Bronchial epithelial cell (primary cell): ENCODE measurements at regions not wholly inside any gene's neighbourhood (a gene's known extent, or its start where the extent isn't known, plus 50 kb on each side); places are given as distances from the start of the nearest gene placed in this dataset.

Experiments used
- DNase-seq: peaks from one replicate; pipeline ENCODE4 v3.0.0-alpha.2; 2010; ENCODE audit warnings: low read depth
- FAIRE-seq: peaks from 2 replicates; lab custom pipeline; 2011; peaks lifted over from hg19 to GRCh38; lab: Jason Lieb, UNC
- H3K27me3 ChIP-seq: 2 replicates; pipeline ENCODE4 v1.5.1; 2011; ENCODE audit warnings: low read length; ENCODE audit not compliant: control insufficient read depth, insufficient read depth
- H3K36me3 ChIP-seq: 2 replicates; pipeline ENCODE4 v1.5.1; 2011; ENCODE audit warnings: low read length; ENCODE audit not compliant: control insufficient read depth, insufficient read depth
- H3K4me3 ChIP-seq: 2 replicates; pipeline ENCODE4 v1.5.1; 2011; ENCODE audit warnings: mild to moderate bottlenecking, low read depth, low read length, control low read depth
- CTCF ChIP-seq: IDR thresholded peaks from 2 replicates; pipeline ENCODE4 v1.5.1; 2011; ENCODE audit warnings: mild to moderate bottlenecking, moderate library complexity, low read length, control low read depth, inconsistent platforms; ENCODE audit not compliant: insufficient read depth, severe bottlenecking

GRCh38 chr4:96543346-96543745 lies 703.5 kb downstream of the PDHA2 start:
- Histone ChIP-seq H3K4me3 (no peak overlapping the region), H3K27me3 (no peaks in the 10 kb centered on the region), H3K36me3 (no peaks in the 10 kb centered on the region)
- no peak for TF ChIP-seq CTCF
- FAIRE-seq (no peak), DNase-seq (no peak)

GRCh38 chr4:96558466-96558865 lies 718.6 kb downstream of the PDHA2 start:
- FAIRE-seq = no peak
- no peak for DNase-seq
- Histone ChIP-seq H3K27me3 (no peaks in the 10 kb centered on the region), H3K36me3 (no peaks in the 10 kb centered on the region), H3K4me3 (no peak overlapping the region)
- no peak for TF ChIP-seq CTCF

- no peaks in the 10 kb centered on the region for H3K27me3 ChIP-seq
- no peak for FAIRE-seq
- no peak for TF ChIP-seq CTCF
- DNase-seq = no peak
- no peak overlapping the region for H3K4me3 ChIP-seq
- H3K36me3 ChIP-seq = no peaks in the 10 kb centered on the region
Observed at GRCh38 chr4:96566755-96567154, 726.9 kb downstream of the PDHA2 start.

GRCh38 chr4:96585304-96585703 lies 745.4 kb downstream of the PDHA2 start:
- FAIRE-seq (no peak), DNase-seq (no peak)
- Histone ChIP-seq H3K27me3 (no peaks in the 10 kb centered on the region), H3K36me3 (no peaks in the 10 kb centered on the region), H3K4me3 (no peak overlapping the region)
- no peak for TF ChIP-seq CTCF

GRCh38 chr4:96593422-96593821 lies 753.5 kb downstream of the PDHA2 start:
- no peak for TF ChIP-seq CTCF
- Histone ChIP-seq H3K27me3 (no peaks in the 10 kb centered on the region), H3K36me3 (no peaks in the 10 kb centered on the region), H3K4me3 (no peak overlapping the region)
- no peak for DNase-seq
- no peak for FAIRE-seq

GRCh38 chr4:96598465-96598864 lies 758.6 kb downstream of the PDHA2 start:
- Histone ChIP-seq H3K27me3 (no peaks in the 10 kb centered on the region), H3K36me3 (no peaks in the 10 kb centered on the region), H3K4me3 (no peak overlapping the region)
- no peak for TF ChIP-seq CTCF
- FAIRE-seq (no peak), DNase-seq (no peak)
